ENCODE measurements at regions not wholly inside any gene's neighbourhood (a gene's known extent, or its start where the extent isn't known, plus 50 kb on each side); places are given as distances from the start of the nearest gene placed in this dataset.
A peak's percentile ranks its signal among the peaks of the same experiment; 100 is the strongest.

GRCh38 chr12:66929121-66929520 lies 250.2 kb upstream of the GRIP1 start:
- TF ChIP-seq, protein P1, sequence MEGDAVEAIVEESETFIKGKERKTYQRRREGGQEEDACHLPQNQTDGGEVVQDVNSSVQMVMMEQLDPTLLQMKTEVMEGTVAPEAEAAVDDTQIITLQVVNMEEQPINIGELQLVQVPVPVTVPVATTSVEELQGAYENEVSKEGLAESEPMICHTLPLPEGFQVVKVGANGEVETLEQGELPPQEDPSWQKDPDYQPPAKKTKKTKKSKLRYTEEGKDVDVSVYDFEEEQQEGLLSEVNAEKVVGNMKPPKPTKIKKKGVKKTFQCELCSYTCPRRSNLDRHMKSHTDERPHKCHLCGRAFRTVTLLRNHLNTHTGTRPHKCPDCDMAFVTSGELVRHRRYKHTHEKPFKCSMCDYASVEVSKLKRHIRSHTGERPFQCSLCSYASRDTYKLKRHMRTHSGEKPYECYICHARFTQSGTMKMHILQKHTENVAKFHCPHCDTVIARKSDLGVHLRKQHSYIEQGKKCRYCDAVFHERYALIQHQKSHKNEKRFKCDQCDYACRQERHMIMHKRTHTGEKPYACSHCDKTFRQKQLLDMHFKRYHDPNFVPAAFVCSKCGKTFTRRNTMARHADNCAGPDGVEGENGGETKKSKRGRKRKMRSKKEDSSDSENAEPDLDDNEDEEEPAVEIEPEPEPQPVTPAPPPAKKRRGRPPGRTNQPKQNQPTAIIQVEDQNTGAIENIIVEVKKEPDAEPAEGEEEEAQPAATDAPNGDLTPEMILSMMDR (IDR thresholded peaks at IDR 0.05): no peak
- no peak overlapping the region for H3K27ac Mint-ChIP-seq
- H3K4me1 Mint-ChIP-seq: peaks cover 0 to 5% of the 10 kb centered on the region in 2 donors
- H3K36me3 Mint-ChIP-seq: no peaks in the 10 kb centered on the region
- H3K27ac ChIP-seq (ENCODE audit: low read length): no peak overlapping the region
- H3K4me3 ChIP-seq (ENCODE audit: low read length): no peak overlapping the region
- no peaks in the 10 kb centered on the region for H3K4me1 ChIP-seq (ENCODE audit: control insufficient read depth, insufficient read depth, low read length)
- no peaks in the 10 kb centered on the region for H3K9me3 ChIP-seq (ENCODE audit: control insufficient read depth, insufficient read depth, low read length)
- intact Hi-C loops (cut with micrococcal nuclease): no loop called here
- H3K27me3 ChIP-seq (ENCODE audit: control insufficient read depth, insufficient read depth, low read length): no peaks in the 10 kb centered on the region
- peak in 1 of 2 donors; percentile 62 for DNase-seq
- H3K4me3 Mint-ChIP-seq: no peak overlapping the region
- H3K9me3 Mint-ChIP-seq: no peaks in the 10 kb centered on the region
- ATAC-seq: peak in 2 of 3 donors; percentile 40 to 74
- H3K27me3 Mint-ChIP-seq (ENCODE audit: low read depth in 2 of 2): peaks cover 0 to 4% of the 10 kb centered on the region in 2 donors
- H3K36me3 ChIP-seq (ENCODE audit: control insufficient read depth, insufficient read depth, low read length): no peaks in the 10 kb centered on the region

- H3K27ac Mint-ChIP-seq: no peak overlapping the region
- H3K36me3 Mint-ChIP-seq: no peaks in the 10 kb centered on the region
Measured at GRCh38 chr12:66931091-66931490, 252.2 kb upstream of the GRIP1 start.

DNA sequence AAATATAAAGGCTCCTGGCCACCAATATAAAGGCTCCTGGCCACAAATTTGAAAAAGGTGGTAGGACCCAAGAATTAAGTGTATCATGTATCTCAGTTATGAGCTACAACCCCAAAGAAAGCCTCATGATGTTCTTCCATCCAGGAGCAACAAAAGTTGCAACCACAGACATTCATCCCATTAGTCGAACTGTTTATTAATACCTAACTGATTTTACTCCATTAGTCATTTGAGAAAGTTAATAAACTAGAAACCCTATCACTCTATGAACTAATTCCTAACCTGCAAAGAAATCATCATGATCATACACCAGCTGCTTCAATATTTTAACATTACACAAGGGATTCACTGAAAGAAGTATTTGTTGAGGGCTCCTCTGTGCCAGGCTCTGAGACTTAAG lies 253.2 kb upstream of the GRIP1 start:
- no peaks in the 10 kb centered on the region for H3K27me3 ChIP-seq (ENCODE audit: control insufficient read depth, insufficient read depth, low read length)
- Mint-ChIP-seq H3K36me3 (no peaks in the 10 kb centered on the region), H3K27me3 (ENCODE audit: low read depth in 2 of 2) (peaks cover 0 to 4% of the 10 kb centered on the region in 2 donors), H3K9me3 (no peaks in the 10 kb centered on the region), H3K4me3 (no peak overlapping the region), H3K4me1 (no peaks in the 10 kb centered on the region), H3K27ac (no peak overlapping the region)
- no peaks in the 10 kb centered on the region for H3K9me3 ChIP-seq (ENCODE audit: control insufficient read depth, insufficient read depth, low read length)
- no peaks in the 10 kb centered on the region for H3K36me3 ChIP-seq (ENCODE audit: control insufficient read depth, insufficient read depth, low read length)
- H3K4me1 ChIP-seq (ENCODE audit: control insufficient read depth, insufficient read depth, low read length): no peaks in the 10 kb centered on the region
- 87% methylated on average over 1 of the region's 1 CpG for WGBS (ENCODE audit: insufficient coverage)
- no peak overlapping the region for H3K27ac ChIP-seq (ENCODE audit: low read length)
- no peak for DNase-seq
- no peak for ATAC-seq
- intact Hi-C loops (cut with micrococcal nuclease): no loop called here
- TF ChIP-seq, protein P1 (IDR thresholded peaks at IDR 0.05): no peak
- H3K4me3 ChIP-seq (ENCODE audit: low read length): no peak overlapping the region

More at GRCh38 chr12:66931091-66931490, 252.2 kb upstream of the GRIP1 start:
- Histone ChIP-seq H3K27ac (ENCODE audit: low read length) (no peak overlapping the region), H3K9me3 (ENCODE audit: control insufficient read depth, insufficient read depth, low read length) (no peaks in the 10 kb centered on the region), H3K36me3 (ENCODE audit: control insufficient read depth, insufficient read depth, low read length) (no peaks in the 10 kb centered on the region), H3K4me1 (ENCODE audit: control insufficient read depth, insufficient read depth, low read length) (no peaks in the 10 kb centered on the region), H3K4me3 (ENCODE audit: low read length) (no peak overlapping the region), H3K27me3 (ENCODE audit: control insufficient read depth, insufficient read depth, low read length) (no peaks in the 10 kb centered on the region)
- Mint-ChIP-seq H3K4me1 (no peaks in the 10 kb centered on the region), H3K27me3 (ENCODE audit: low read depth in 2 of 2) (peaks cover 0 to 4% of the 10 kb centered on the region in 2 donors), H3K4me3 (no peak overlapping the region), H3K9me3 (no peaks in the 10 kb centered on the region)
- TF ChIP-seq, protein P1 (IDR thresholded peaks at IDR 0.05): no peak
- ATAC-seq (no peak), DNase-seq (no peak)
- intact Hi-C loops (cut with micrococcal nuclease): no loop called here
- 91% methylated on average over 3 of the region's 3 CpGs for WGBS (ENCODE audit: insufficient coverage)

DNA sequence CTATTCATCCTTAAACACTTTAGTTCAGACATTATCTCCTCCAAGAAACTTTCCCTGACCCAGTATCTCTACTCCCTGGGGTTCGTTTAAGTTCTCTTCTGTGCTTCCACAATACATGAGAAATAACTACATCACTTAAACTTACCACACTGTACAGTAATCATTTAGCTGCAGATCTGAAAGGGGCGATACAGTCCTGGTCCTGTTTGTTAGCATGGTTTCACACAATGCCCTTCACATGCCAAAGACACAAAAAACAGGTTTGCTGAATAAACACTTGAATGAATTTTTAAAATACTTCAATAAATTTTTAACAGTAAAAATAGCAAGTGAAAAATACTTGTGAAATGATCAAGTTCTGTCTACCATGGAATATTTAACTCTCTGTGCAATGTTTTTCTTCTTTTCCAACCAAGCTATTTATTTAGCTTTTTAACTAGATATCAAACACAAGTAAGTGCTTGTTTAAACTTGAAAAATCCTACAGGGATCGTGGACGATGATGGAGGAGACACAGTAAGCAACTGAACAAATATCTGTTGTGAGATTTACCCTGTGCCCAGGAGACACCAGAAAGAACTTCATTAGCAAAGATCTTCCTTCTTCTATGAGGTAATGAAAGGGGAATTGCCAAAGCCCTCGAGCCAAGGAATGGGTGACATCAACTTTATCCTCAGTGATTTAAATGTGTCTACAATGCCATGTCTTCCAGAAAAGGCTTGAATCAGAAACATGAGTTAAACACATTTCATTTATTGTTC lies 255.6 kb upstream of the GRIP1 start:
- TF ChIP-seq, protein P1 (IDR thresholded peaks at IDR 0.05): no peak
- H3K4me3 Mint-ChIP-seq: no peak overlapping the region
- ATAC-seq (no peak), DNase-seq (no peak)
- no peak overlapping the region for H3K27ac ChIP-seq (ENCODE audit: low read length)
- no peaks in the 10 kb centered on the region for H3K27me3 ChIP-seq (ENCODE audit: control insufficient read depth, insufficient read depth, low read length)
- 78% methylated on average over 5 of the region's 5 CpGs for WGBS (ENCODE audit: insufficient coverage)
- no peaks in the 10 kb centered on the region for H3K36me3 Mint-ChIP-seq
- no peaks in the 10 kb centered on the region for H3K4me1 ChIP-seq (ENCODE audit: control insufficient read depth, insufficient read depth, low read length)
- intact Hi-C loops (cut with micrococcal nuclease): no loop called here
- H3K27ac Mint-ChIP-seq: no peak overlapping the region
- H3K9me3 ChIP-seq (ENCODE audit: control insufficient read depth, insufficient read depth, low read length): no peaks in the 10 kb centered on the region
- H3K9me3 Mint-ChIP-seq: no peaks in the 10 kb centered on the region
- H3K27me3 Mint-ChIP-seq (ENCODE audit: low read depth in 2 of 2): peaks cover 0 to 4% of the 10 kb centered on the region in 2 donors
- no peaks in the 10 kb centered on the region for H3K36me3 ChIP-seq (ENCODE audit: control insufficient read depth, insufficient read depth, low read length)
- no peaks in the 10 kb centered on the region for H3K4me1 Mint-ChIP-seq
- no peak overlapping the region for H3K4me3 ChIP-seq (ENCODE audit: low read length)
